Kidney epithelial cell (primary cell): ENCODE measurements at regions not wholly inside any gene's neighbourhood (a gene's known extent, or its start where the extent isn't known, plus 50 kb on each side); places are given as distances from the start of the nearest gene placed in this dataset.

Experiments
- DNase-seq: peaks from one replicate; pipeline ENCODE4 v3.0.0-alpha.2; 2010; ENCODE audit warnings: low read depth
- H3K27me3 ChIP-seq: 2 replicates; pipeline ENCODE4 v1.6.0; 2011; ENCODE audit warnings: low read length; ENCODE audit not compliant: control insufficient read depth, insufficient read depth
- H3K36me3 ChIP-seq: 2 replicates; pipeline ENCODE4 v1.5.1; 2011; ENCODE audit warnings: low read length; ENCODE audit not compliant: control insufficient read depth, insufficient read depth
- H3K4me3 ChIP-seq: 2 replicates; pipeline ENCODE4 v1.5.1; 2011; ENCODE audit warnings: low read depth, mild to moderate bottlenecking, control low read depth, low read length
- TF ChIP-seq, protein P1 (sequence below): IDR thresholded peaks from 2 replicates; pipeline ENCODE4 v1.5.1; 2011; ENCODE audit warnings: mild to moderate bottlenecking, moderate library complexity, low read length, control low read depth, inconsistent platforms; ENCODE audit not compliant: insufficient read depth, poor library complexity, severe bottlenecking

DNA sequence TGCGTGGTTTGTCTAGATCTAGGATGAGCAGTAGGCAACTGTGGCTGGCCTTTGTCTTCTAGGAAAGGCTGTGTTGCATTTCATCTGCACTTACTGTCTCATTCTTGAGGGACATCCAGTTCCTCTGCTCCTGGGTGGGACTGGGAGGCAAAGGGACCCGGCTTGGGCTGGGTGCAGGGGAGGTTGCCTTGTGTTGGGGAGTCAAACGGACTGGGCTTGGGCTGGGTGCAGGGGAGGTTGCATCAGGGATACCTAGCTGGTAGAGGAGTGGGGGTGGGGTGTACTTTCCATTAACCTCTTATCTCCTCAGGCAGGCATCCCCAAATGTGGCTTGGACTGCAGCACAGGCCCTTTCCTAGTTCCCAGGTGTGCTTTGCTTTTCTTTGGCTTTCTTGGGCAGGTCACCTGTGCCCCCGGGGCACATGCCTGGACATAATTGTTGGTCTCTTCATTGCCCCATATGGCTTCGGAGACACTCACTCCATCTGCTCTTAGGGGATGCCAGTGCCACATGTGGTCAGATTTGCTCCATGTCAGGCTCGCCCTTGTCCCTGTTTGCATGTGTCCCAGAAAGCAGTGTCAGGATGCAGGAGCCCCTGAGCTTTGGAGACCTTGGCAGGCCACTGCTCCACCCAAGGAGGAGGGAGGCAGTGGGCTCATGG is 1682.9 kb downstream of the TP53TG3F start:
- no peak overlapping the region for H3K4me3 ChIP-seq
- TF ChIP-seq, protein P1, sequence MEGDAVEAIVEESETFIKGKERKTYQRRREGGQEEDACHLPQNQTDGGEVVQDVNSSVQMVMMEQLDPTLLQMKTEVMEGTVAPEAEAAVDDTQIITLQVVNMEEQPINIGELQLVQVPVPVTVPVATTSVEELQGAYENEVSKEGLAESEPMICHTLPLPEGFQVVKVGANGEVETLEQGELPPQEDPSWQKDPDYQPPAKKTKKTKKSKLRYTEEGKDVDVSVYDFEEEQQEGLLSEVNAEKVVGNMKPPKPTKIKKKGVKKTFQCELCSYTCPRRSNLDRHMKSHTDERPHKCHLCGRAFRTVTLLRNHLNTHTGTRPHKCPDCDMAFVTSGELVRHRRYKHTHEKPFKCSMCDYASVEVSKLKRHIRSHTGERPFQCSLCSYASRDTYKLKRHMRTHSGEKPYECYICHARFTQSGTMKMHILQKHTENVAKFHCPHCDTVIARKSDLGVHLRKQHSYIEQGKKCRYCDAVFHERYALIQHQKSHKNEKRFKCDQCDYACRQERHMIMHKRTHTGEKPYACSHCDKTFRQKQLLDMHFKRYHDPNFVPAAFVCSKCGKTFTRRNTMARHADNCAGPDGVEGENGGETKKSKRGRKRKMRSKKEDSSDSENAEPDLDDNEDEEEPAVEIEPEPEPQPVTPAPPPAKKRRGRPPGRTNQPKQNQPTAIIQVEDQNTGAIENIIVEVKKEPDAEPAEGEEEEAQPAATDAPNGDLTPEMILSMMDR, result no peak
- no peaks in the 10 kb centered on the region for H3K36me3 ChIP-seq
- no peak for DNase-seq
- H3K27me3 ChIP-seq, result no peaks in the 10 kb centered on the region

- TF ChIP-seq, protein P1, result no peak
- no peaks in the 10 kb centered on the region for H3K36me3 ChIP-seq
Observed at GRCh38 chr16:35142809-35143192, 1683.4 kb downstream of the TP53TG3F start.

GRCh38 chr16:35144212-35144932 is 1685.0 kb downstream of the TP53TG3F start:
- no peak overlapping the region for H3K4me3 ChIP-seq
- no peak for DNase-seq
- no peaks in the 10 kb centered on the region for H3K27me3 ChIP-seq
- no peaks in the 10 kb centered on the region for H3K36me3 ChIP-seq
- TF ChIP-seq, protein P1, result no peak

More at GRCh38 chr16:35142809-35143192, 1683.4 kb downstream of the TP53TG3F start:
- Histone ChIP-seq H3K27me3 (no peaks in the 10 kb centered on the region), H3K4me3 (no peak overlapping the region)
- no peak for DNase-seq

GRCh38 chr16:35146031-35146710 is 1686.8 kb downstream of the TP53TG3F start:
- TF ChIP-seq, protein P1, result no peak
- H3K27me3 ChIP-seq, result no peaks in the 10 kb centered on the region
- H3K4me3 ChIP-seq, result no peak overlapping the region
- H3K36me3 ChIP-seq, result no peaks in the 10 kb centered on the region
- DNase-seq, result no peak

- Histone ChIP-seq H3K36me3 (no peaks in the 10 kb centered on the region), H3K27me3 (no peaks in the 10 kb centered on the region), H3K4me3 (no peak overlapping the region)
- DNase-seq, result no peak
- TF ChIP-seq, protein P1, result no peak
Observed at GRCh38 chr16:35146723-35147458, 1687.5 kb downstream of the TP53TG3F start.
